IMR-90 (cell line): ENCODE measurements at regions not wholly inside any gene's neighbourhood (a gene's known extent, or its start where the extent isn't known, plus 50 kb on each side); places are given as distances from the start of the nearest gene placed in this dataset.

Experiments
- ATAC-seq: fragments of 200-7000 bp; cut with Tn5 transposase; 2 replicates; pipeline ENCODE4 v1.9.1; 2020; ENCODE audit warnings: low read depth, mild to moderate bottlenecking, moderate library complexity
- BruUV-seq: library from RNA; stranded (reverse); fragments of 400-500 nt; replicated peaks from 2 replicates; lab custom pipeline; 2021; lab: Mats Ljungman, UMichigan
- CTCF ChIA-PET: fragments of 300-600 bp; formaldehyde crosslinking; extraction: SDS; loops from one replicate; lab custom pipeline; 2021; ENCODE audit warnings: antibody characterized with exemption; lab: Yijun Ruan, JAX
- POLR2A ChIA-PET: fragments of 300-600 bp; sonication (Branson Sonifier 250); formaldehyde crosslinking; loops from one replicate; lab custom pipeline; 2022; ENCODE audit warnings: antibody characterized with exemption; ENCODE audit not compliant: unreplicated experiment; lab: Charles Lee
- DNase-seq: peaks from one replicate; pipeline ENCODE4 v3.0.0; 2013
- H2AFZ ChIP-seq: replicated peaks from 2 replicates; pipeline ENCODE3; 2013; ENCODE audit warnings: low read length, mild to moderate bottlenecking; ENCODE audit not compliant: poor library complexity
- H2AK5ac ChIP-seq: 2 replicates; pipeline ENCODE4 v1.6.1; 2013; ENCODE audit warnings: low read depth, low read length, inconsistent platforms
- H2AK9ac ChIP-seq: replicated peaks from 2 replicates; pipeline ENCODE3; 2013; ENCODE audit warnings: mild to moderate bottlenecking, low read depth, low read length, moderate library complexity; ENCODE audit not compliant: poor library complexity
- H2BK120ac ChIP-seq: 2 replicates; pipeline ENCODE4 v1.6.1; 2013; ENCODE audit warnings: low read depth, low read length, inconsistent platforms
- H2BK15ac ChIP-seq: 3 replicates; pipeline ENCODE4 v1.6.1; 2013; ENCODE audit warnings: low read depth, low read length, inconsistent platforms
- H2BK20ac ChIP-seq: 2 replicates; pipeline ENCODE4 v1.6.1; 2013; ENCODE audit warnings: low read depth, mild to moderate bottlenecking, inconsistent platforms, low read length, moderate library complexity
- H2BK5ac ChIP-seq: 2 replicates; pipeline ENCODE4 v1.6.1; 2013; ENCODE audit warnings: mild to moderate bottlenecking, low read depth, low read length, inconsistent platforms; ENCODE audit not compliant: poor library complexity, severe bottlenecking
- H3K14ac ChIP-seq: replicated peaks from 2 replicates; pipeline ENCODE4 v1.6.1; 2013; ENCODE audit warnings: low read depth, low read length, inconsistent platforms
- H3K18ac ChIP-seq: 2 replicates; pipeline ENCODE4 v1.6.1; 2013; ENCODE audit warnings: low read depth, low read length, control low read depth
- H3K23ac ChIP-seq: 2 replicates; pipeline ENCODE4 v1.6.1; 2013; ENCODE audit warnings: low read depth, low read length, inconsistent platforms
- H3K27ac ChIP-seq: 2 replicates; pipeline ENCODE4 v1.5.1; 2013; ENCODE audit warnings: mild to moderate bottlenecking, control low read depth, low read length; ENCODE audit not compliant: insufficient read depth
- H3K27me3 ChIP-seq: 2 replicates; pipeline ENCODE4 v1.6.1; 2013; ENCODE audit warnings: low read length; ENCODE audit not compliant: control insufficient read depth, insufficient read depth
- H3K36me3 ChIP-seq: 2 replicates; pipeline ENCODE4 v1.6.1; 2013; ENCODE audit warnings: low read length, mixed read lengths; ENCODE audit not compliant: control insufficient read depth, insufficient read depth
- H3K4ac ChIP-seq: 2 replicates; pipeline ENCODE4 v1.6.1; 2013; ENCODE audit warnings: low read depth, low read length, inconsistent platforms
- H3K4me1 ChIP-seq: 2 replicates; pipeline ENCODE4 v1.6.1; 2013; ENCODE audit warnings: low read length, mixed read lengths; ENCODE audit not compliant: control insufficient read depth, insufficient read depth
- H3K4me2 ChIP-seq: 2 replicates; pipeline ENCODE4 v1.6.1; 2013; ENCODE audit warnings: low read depth, mild to moderate bottlenecking, control low read depth, low read length, moderate library complexity
- H3K4me3 ChIP-seq: 2 replicates; pipeline ENCODE4 v1.5.1; 2013; ENCODE audit warnings: low read depth, mild to moderate bottlenecking, control low read depth, low read length, moderate library complexity; ENCODE audit not compliant: insufficient read depth
- H3K56ac ChIP-seq: 2 replicates; pipeline ENCODE4 v1.6.1; 2013; ENCODE audit warnings: low read length, inconsistent platforms; ENCODE audit not compliant: insufficient read depth; ENCODE audit errors: extremely low read depth
- H3K79me1 ChIP-seq, 2 experiments: 2 replicates each; pipeline ENCODE4 v1.6.1; 2013; ENCODE audit warnings: low read length in 2 of 2, inconsistent platforms in 1 of 2, low read depth in 1 of 2
- H3K9ac ChIP-seq: 2 replicates; pipeline ENCODE4 v1.6.1; 2013; ENCODE audit warnings: low read depth, low read length, control low read depth
- H3K9me1 ChIP-seq: 2 replicates; pipeline ENCODE4 v1.6.1; 2013; ENCODE audit warnings: low read length, inconsistent platforms; ENCODE audit not compliant: insufficient read depth
- H3K9me3 ChIP-seq: 2 replicates; pipeline ENCODE4 v1.6.1; 2013; ENCODE audit warnings: low read length; ENCODE audit not compliant: control insufficient read depth, insufficient read depth
- H4K20me1 ChIP-seq: 2 replicates; pipeline ENCODE4 v1.6.1; 2013; ENCODE audit warnings: low read length, inconsistent platforms; ENCODE audit not compliant: insufficient read depth
- H4K5ac ChIP-seq: 2 replicates; pipeline ENCODE4 v1.6.1; 2013; ENCODE audit warnings: mild to moderate bottlenecking, low read depth, low read length, control low read depth
- H4K8ac ChIP-seq, 2 experiments: 2 replicates each; pipeline ENCODE4 v1.6.1; 2013; ENCODE audit warnings: low read depth in 2 of 2, low read length in 2 of 2, control low read depth in 1 of 2, inconsistent platforms in 1 of 2
- H4K91ac ChIP-seq: 2 replicates; pipeline ENCODE4 v1.6.1; 2013; ENCODE audit warnings: low read depth, low read length, inconsistent platforms; ENCODE audit not compliant: insufficient read depth
- BHLHE40 ChIP-seq: fragments of 150-350 bp; IDR thresholded peaks from 2 replicates; pipeline ENCODE4 v1.6.1; 2016; ENCODE audit warnings: mild to moderate bottlenecking, low read depth, low read length
- CEBPB ChIP-seq: IDR thresholded peaks from 2 replicates; pipeline ENCODE4 v1.6.1; 2012; ENCODE audit warnings: low read depth, low read length, improper control_type of control experiment
- CHD1 ChIP-seq: IDR thresholded peaks from 2 replicates; pipeline ENCODE4 v1.6.1; 2012; ENCODE audit warnings: low read depth, low read length, improper control_type of control experiment
- FOS ChIP-seq: fragments of 150-350 bp; IDR thresholded peaks from 2 replicates; pipeline ENCODE4 v1.6.1; 2016; ENCODE audit warnings: low read depth, low read length
- MAFK ChIP-seq: IDR thresholded peaks from 2 replicates; pipeline ENCODE4 v1.6.1; 2012; ENCODE audit warnings: low read depth, low read length, improper control_type of control experiment
- MAZ ChIP-seq: IDR thresholded peaks from 2 replicates; pipeline ENCODE4 v1.6.1; 2012; ENCODE audit warnings: low read depth, mild to moderate bottlenecking, low read length, improper control_type of control experiment, moderate library complexity, borderline replicate concordance
- MXI1 ChIP-seq: IDR thresholded peaks from 2 replicates; pipeline ENCODE4 v1.6.1; 2012; ENCODE audit warnings: low read depth, mild to moderate bottlenecking, low read length, moderate library complexity, borderline replicate concordance
- NFE2L2 ChIP-seq: fragments of 150-350 bp; IDR thresholded peaks from 2 replicates; pipeline ENCODE4 v1.6.1; 2016; ENCODE audit warnings: low read depth, mild to moderate bottlenecking, low read length
- POLR2A ChIP-seq: IDR thresholded peaks from 2 replicates; pipeline ENCODE4 v1.6.1; 2012; ENCODE audit warnings: mild to moderate bottlenecking, low read depth, low read length
- RFX5 ChIP-seq: IDR thresholded peaks from 2 replicates; pipeline ENCODE4 v1.8.0; 2012; ENCODE audit warnings: low read depth, mild to moderate bottlenecking, low read length, moderate library complexity
- USF2 ChIP-seq: fragments of 150-350 bp; IDR thresholded peaks from 2 replicates; pipeline ENCODE4 v1.6.1; 2017; ENCODE audit warnings: mild to moderate bottlenecking, antibody characterized with exemption, low read length, low read depth
- WGBS, 2 experiments: methylation state at CpG; one replicate each; pipeline versions ENCODE4 v1.1.5 to v1.1.7; 2013; ENCODE audit warnings: missing lambda C conversion rate in 2 of 2; ENCODE audit not compliant: insufficient read length in 1 of 2; ENCODE audit errors: extremely low coverage in 2 of 2; 5-methylcytosine and 5-hydroxymethylcytosine counted together
- dilution Hi-C: fragments of 300-500 bp; cut with HindIII; formaldehyde crosslinking; loops from one replicate; pipeline ENCODE4 v1.14.3; 2018; ENCODE audit warnings: low sequenced_read_pairs; ENCODE audit not compliant: unreplicated experiment
- in situ Hi-C: fragments of 300-500 bp; cut with MboI; formaldehyde crosslinking; loops from 3 replicates; pipeline ENCODE4 v1.14.3; 2019; ENCODE audit warnings: low sequenced_read_pairs, inconsistent platforms, mixed read lengths
- intact Hi-C: fragments of 100-400 bp; cut with micrococcal nuclease; formaldehyde crosslinking; loops from 2 replicates; pipeline ENCODE4 v1.10.0; 2022
- TF ChIP-seq, protein P1 (sequence below): fragments of 150-350 bp; IDR thresholded peaks from 2 replicates; pipeline ENCODE4 v1.6.1; 2016; ENCODE audit warnings: low read depth, mild to moderate bottlenecking, low read length, moderate library complexity, borderline replicate concordance

DNA sequence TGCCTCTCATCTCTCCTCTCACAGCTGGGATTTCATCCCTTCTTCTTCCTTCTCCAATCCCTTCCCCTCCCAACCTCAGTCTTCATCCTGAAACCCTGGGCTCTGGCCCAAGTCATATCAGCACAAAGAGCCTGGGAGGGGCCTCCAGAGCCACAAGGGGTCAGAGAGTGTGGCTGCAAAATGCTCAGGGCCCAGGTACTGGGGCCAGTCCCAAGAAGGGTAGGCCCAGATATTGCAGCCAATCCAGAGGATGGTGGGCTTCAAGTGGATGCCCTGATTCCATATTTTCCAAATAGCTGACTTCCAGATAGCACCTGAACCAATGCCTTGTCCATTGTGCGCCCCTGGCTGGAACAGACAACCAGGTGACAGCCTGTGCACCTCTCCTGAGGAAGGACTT lies 193.9 kb downstream of the MED10 start:
- Histone ChIP-seq H3K14ac (no peak overlapping the region), H2BK120ac (no peak overlapping the region), H2AFZ (no peak overlapping the region), H2AK9ac (no peak overlapping the region), H2AK5ac (no peak overlapping the region), H4K20me1 (no peaks in the 10 kb centered on the region), H3K9me1 (no peaks in the 10 kb centered on the region), H3K4me2 (no peak overlapping the region), H3K56ac (no peak overlapping the region), H2BK15ac (no peak overlapping the region), H3K9me3 (peaks cover 36% of the 10 kb centered on the region), H3K4me1 (no peaks in the 10 kb centered on the region), H3K18ac (no peak overlapping the region), H2BK20ac (no peak overlapping the region), H3K27ac (no peak overlapping the region), H3K27me3 (no peaks in the 10 kb centered on the region), H3K9ac (no peak overlapping the region), H3K4ac (no peak overlapping the region), H4K91ac (no peak overlapping the region), H2BK5ac (no peak overlapping the region), H3K4me3 (no peak overlapping the region), H4K5ac (no peak overlapping the region), H4K8ac (no peak overlapping the region), H3K36me3 (no peaks in the 10 kb centered on the region), H3K79me1 (no peaks in the 10 kb centered on the region), H3K23ac (no peak overlapping the region)
- CTCF ChIA-PET, result no interaction called here
- no TSS peak for BruUV-seq
- in situ Hi-C loops, result no loop called here
- dilution Hi-C loops, result no loop called here
- POLR2A ChIA-PET, result no interaction called here
- no peak for ATAC-seq
- no peak for DNase-seq
- TF ChIP-seq RFX5 (no peak), USF2 (no peak), NFE2L2 (no peak), POLR2A (no peak), MXI1 (no peak), FOS (no peak), CEBPB (no peak), BHLHE40 (no peak), MAZ (no peak), CHD1 (no peak), MAFK (no peak)
- TF ChIP-seq, protein P1, sequence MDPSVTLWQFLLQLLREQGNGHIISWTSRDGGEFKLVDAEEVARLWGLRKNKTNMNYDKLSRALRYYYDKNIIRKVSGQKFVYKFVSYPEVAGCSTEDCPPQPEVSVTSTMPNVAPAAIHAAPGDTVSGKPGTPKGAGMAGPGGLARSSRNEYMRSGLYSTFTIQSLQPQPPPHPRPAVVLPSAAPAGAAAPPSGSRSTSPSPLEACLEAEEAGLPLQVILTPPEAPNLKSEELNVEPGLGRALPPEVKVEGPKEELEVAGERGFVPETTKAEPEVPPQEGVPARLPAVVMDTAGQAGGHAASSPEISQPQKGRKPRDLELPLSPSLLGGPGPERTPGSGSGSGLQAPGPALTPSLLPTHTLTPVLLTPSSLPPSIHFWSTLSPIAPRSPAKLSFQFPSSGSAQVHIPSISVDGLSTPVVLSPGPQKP, result no peak
- intact Hi-C loops, result no loop called here
- WGBS, 2 experiments, result no CpG with 5 or more reads among the region's 1 CpG
